Adrenal gland (tissue), 9 donors: ENCODE measurements at regions not wholly inside any gene's neighbourhood (a gene's known extent, or its start where the extent isn't known, plus 50 kb on each side); places are given as distances from the start of the nearest gene placed in this dataset.

Source experiments
- DNase-seq, 7 donors: peaks; one replicate each; pipeline ENCODE4 v3.0.0-alpha.2; 2019 to 2020
- H3K27ac ChIP-seq, 5 donors: fragments of 200-600 bp; sonication (generic) in 4 of 5; 1 replicate in 3 of 5; 2 replicates in 2 of 5; pipeline versions ENCODE4 v1.5.1 to v1.8.0; 2016 to 2020; ENCODE audit warnings: mild to moderate bottlenecking in 1 of 5
- H3K27me3 ChIP-seq: fragments of 200-600 bp; 2 replicates; pipeline ENCODE4 v1.8.0; 2021
- H3K36me3 ChIP-seq, 2 donors: fragments of 200-600 bp; replicated peaks in 1 of 2; 1 replicate in 1 of 2; 2 replicates in 1 of 2; pipeline versions ENCODE4 v1.5.1 to v1.8.0; 2018 to 2022
- H3K4me1 ChIP-seq, 2 donors: fragments of 200-600 bp; replicated peaks in 1 of 2; 1 replicate in 1 of 2; 2 replicates in 1 of 2; pipeline versions ENCODE4 v1.5.1 to v1.8.0; 2018 to 2021
- H3K4me3 ChIP-seq, 4 donors: fragments of 200-600 bp; sonication (generic) in 3 of 4; one replicate each; pipeline ENCODE4 v1.5.1; 2016 to 2018
- H3K9me3 ChIP-seq, 3 donors: fragments of 200-600 bp; sonication (generic) in 1 of 3; replicated peaks in 1 of 3; 1 replicate in 2 of 3; 2 replicates in 1 of 3; pipeline versions ENCODE4 v1.5.1 to v1.8.0; 2016 to 2021
- CTCF ChIP-seq, 6 experiments: fragments of 450-650 bp in 4 of 6; fragments of 200-600 bp in 2 of 6; sonication (generic) in 1 of 6; IDR thresholded peaks; 1 replicate in 5 of 6; 2 replicates in 1 of 6; pipeline versions ENCODE4 v1.5.1 to v1.8.0; 2016 to 2021; ENCODE audit warnings: antibody characterized with exemption in 6 of 6, mild to moderate bottlenecking in 2 of 6, moderate library complexity in 1 of 6
- POLR2A ChIP-seq, 2 donors: fragments of 450-650 bp; IDR thresholded peaks; one replicate each; pipeline ENCODE4 v1.6.1; 2017; ENCODE audit warnings: antibody characterized with exemption in 2 of 2, mild to moderate bottlenecking in 2 of 2, moderate library complexity in 1 of 2
- WGBS, 4 donors: extraction: QIAGEN DNeasy Blood & Tissue Kit in 2 of 4; methylation state at CpG; one replicate each; pipeline versions ENCODE4 v1.1.5 to v1.1.7; 2013 to 2017; 5-methylcytosine and 5-hydroxymethylcytosine counted together
- intact Hi-C, 2 donors: fragments of 100-400 bp; cut with DNase I; formaldehyde crosslinking; loops; one replicate each; pipeline versions ENCODE4 v1.14.1 to v1.15.0; 2022 to 2023
- donor health status: healthy with polysubstance abuse.
- donor health status: Bipolar disorder and iron deficiency.
- donor health status: DM: yes; HTN: yes; CAD: no.
- donor health status: DM: no; HTN: no; CAD: no.
- donor health status: DM: no; HTN: no; CAD: no.

GRCh38 chr2:17282245-17282644 is 236.0 kb downstream of the RAD51AP2 start:
- peak in 1 of 7 donors; percentile 53 for DNase-seq

GRCh38 chr2:17276220-17276619 is 242.0 kb downstream of the RAD51AP2 start:
- intact Hi-C loops, result no loop called here
- 78 to 82% (median 79%) methylated on average over 1 of the region's 1 CpG for WGBS, 4 donors

More at GRCh38 chr2:17282245-17282644, 236.0 kb downstream of the RAD51AP2 start:
- Histone ChIP-seq H3K36me3 (no peaks in the 10 kb centered on the region), H3K27me3 (no peaks in the 10 kb centered on the region), H3K9me3 (no peaks in the 10 kb centered on the region), H3K4me1 (no peaks in the 10 kb centered on the region), H3K4me3 (no peak overlapping the region), H3K27ac (no peak overlapping the region)
- WGBS, 4 donors, result 88 to 100% (median 92%) methylated on average over 1 of the region's 1 CpG
- intact Hi-C loops, result no loop called here
- TF ChIP-seq POLR2A (IDR thresholded peaks at IDR 0.05) (no peak), CTCF (IDR thresholded peaks at IDR 0.05) (no peak)

GRCh38 chr2:17272652-17273525 is 245.4 kb downstream of the RAD51AP2 start:
- H3K4me1 ChIP-seq, result no peaks in the 10 kb centered on the region
- no peak overlapping the region for H3K4me3 ChIP-seq
- no peaks in the 10 kb centered on the region for H3K36me3 ChIP-seq
- no peaks in the 10 kb centered on the region for H3K27me3 ChIP-seq
- DNase-seq, result no peak
- H3K27ac ChIP-seq, result no peak overlapping the region
- 52 to 62% (median 56%) methylated on average over 8 of the region's 8 CpGs for WGBS, 4 donors
- TF ChIP-seq POLR2A (IDR thresholded peaks at IDR 0.05) (no peak), CTCF (IDR thresholded peaks at IDR 0.05) (no peak)
- intact Hi-C loops, result no loop called here
- no peaks in the 10 kb centered on the region for H3K9me3 ChIP-seq

More at GRCh38 chr2:17276220-17276619, 242.0 kb downstream of the RAD51AP2 start:
- Histone ChIP-seq H3K9me3 (no peaks in the 10 kb centered on the region), H3K4me3 (no peak overlapping the region), H3K27me3 (no peaks in the 10 kb centered on the region), H3K27ac (no peak overlapping the region), H3K36me3 (no peaks in the 10 kb centered on the region), H3K4me1 (no peaks in the 10 kb centered on the region)
- no peak for TF ChIP-seq CTCF (IDR thresholded peaks at IDR 0.05)
- no peak for TF ChIP-seq POLR2A (IDR thresholded peaks at IDR 0.05)
- DNase-seq, result no peak

- no peak for TF ChIP-seq POLR2A (IDR thresholded peaks at IDR 0.05)
- Histone ChIP-seq H3K36me3 (no peaks in the 10 kb centered on the region), H3K27ac (no peak overlapping the region), H3K9me3 (no peaks in the 10 kb centered on the region), H3K27me3 (no peaks in the 10 kb centered on the region), H3K4me3 (no peak overlapping the region), H3K4me1 (no peaks in the 10 kb centered on the region)
- 76 to 96% (median 86%) methylated on average over 1 of the region's 1 CpG for WGBS, 4 donors
- DNase-seq, result no peak
- intact Hi-C loops, result no loop called here
These were observed 246.1 kb downstream of the RAD51AP2 start for GRCh38 chr2:17272170-17272569.

- Histone ChIP-seq H3K9me3 (no peaks in the 10 kb centered on the region), H3K36me3 (no peaks in the 10 kb centered on the region), H3K27ac (no peak overlapping the region), H3K27me3 (no peaks in the 10 kb centered on the region), H3K4me3 (no peak overlapping the region), H3K4me1 (no peaks in the 10 kb centered on the region)
- 85 to 95% (median 88%) methylated on average over 4 of the region's 4 CpGs for WGBS, 4 donors
- intact Hi-C loops, result no loop called here
- TF ChIP-seq CTCF (IDR thresholded peaks at IDR 0.05), result no peak
- no peak for TF ChIP-seq POLR2A (IDR thresholded peaks at IDR 0.05)
- no peak for DNase-seq
These were observed 246.8 kb downstream of the RAD51AP2 start for GRCh38 chr2:17271416-17271815.
